Astrocyte (in vitro differentiated cells and primary cell): ENCODE measurements at regions not wholly inside any gene's neighbourhood (a gene's known extent, or its start where the extent isn't known, plus 50 kb on each side); places are given as distances from the start of the nearest gene placed in this dataset.

ENCODE experiments used
- DNase-seq: peaks from one replicate; pipeline ENCODE4 v3.0.0-alpha.2; 2010; ENCODE audit warnings: low read depth
- FAIRE-seq: peaks from 2 replicates; lab custom pipeline; 2011; peaks lifted over from hg19 to GRCh38; lab: Jason Lieb, UNC
- H2AFZ ChIP-seq: 2 replicates; pipeline ENCODE4 v1.6.0; 2012; ENCODE audit warnings: low read depth, low read length, inconsistent platforms
- H3K27ac ChIP-seq: 2 replicates; pipeline ENCODE4 v1.5.1; 2011; ENCODE audit warnings: low read depth, low read length, inconsistent platforms
- H3K27me3 ChIP-seq: 2 replicates; pipeline ENCODE4 v1.6.0; 2011; ENCODE audit warnings: low read length, inconsistent platforms; ENCODE audit not compliant: insufficient read depth
- H3K36me3 ChIP-seq: 2 replicates; pipeline ENCODE4 v1.5.1; 2011; ENCODE audit warnings: low read length, inconsistent platforms; ENCODE audit not compliant: insufficient read depth
- H3K4me1 ChIP-seq: 2 replicates; pipeline ENCODE4 v1.5.1; 2011; ENCODE audit warnings: low read length, inconsistent platforms; ENCODE audit not compliant: insufficient read depth
- H3K4me2 ChIP-seq: 2 replicates; pipeline ENCODE4 v1.6.0; 2012; ENCODE audit warnings: low read length, inconsistent platforms
- H3K4me3 ChIP-seq: 2 replicates; pipeline ENCODE4 v1.5.1; 2011; ENCODE audit warnings: low read depth, mild to moderate bottlenecking, low read length, inconsistent platforms; ENCODE audit not compliant: insufficient read depth
- H3K79me2 ChIP-seq: 2 replicates; pipeline ENCODE4 v1.6.0; 2012; ENCODE audit warnings: mild to moderate bottlenecking, low read length, inconsistent platforms; ENCODE audit not compliant: insufficient read depth
- H3K9ac ChIP-seq: 2 replicates; pipeline ENCODE4 v1.6.0; 2012; ENCODE audit warnings: mild to moderate bottlenecking, low read length, inconsistent platforms
- H3K9me3 ChIP-seq: 2 replicates; pipeline ENCODE4 v1.5.1; 2012; ENCODE audit warnings: low read depth, mild to moderate bottlenecking, low read length, inconsistent platforms; ENCODE audit not compliant: insufficient read depth
- H4K20me1 ChIP-seq: 2 replicates; pipeline ENCODE4 v1.6.0; 2012; ENCODE audit warnings: low read length, inconsistent platforms; ENCODE audit not compliant: insufficient read depth
- H3K27ac Mint-ChIP-seq: one replicate; pipeline ENCODE4 v1.8.0; 2021; ENCODE audit warnings: mild to moderate bottlenecking, mixed read lengths; ENCODE audit not compliant: unreplicated experiment
- H3K27me3 Mint-ChIP-seq: one replicate; pipeline ENCODE4 v1.8.0; 2021; ENCODE audit warnings: low read depth, mixed read lengths; ENCODE audit not compliant: unreplicated experiment
- H3K36me3 Mint-ChIP-seq: one replicate; pipeline ENCODE4 v1.8.0; 2021; ENCODE audit warnings: low read depth, mixed read lengths; ENCODE audit not compliant: unreplicated experiment
- H3K4me1 Mint-ChIP-seq: one replicate; pipeline ENCODE4 v1.8.0; 2021; ENCODE audit warnings: low read depth, mixed read lengths; ENCODE audit not compliant: unreplicated experiment
- H3K4me3 Mint-ChIP-seq: one replicate; pipeline ENCODE4 v1.8.0; 2021; ENCODE audit warnings: mild to moderate bottlenecking, moderate library complexity, mixed read lengths; ENCODE audit not compliant: unreplicated experiment
- H3K9me3 Mint-ChIP-seq: one replicate; pipeline ENCODE4 v1.8.0; 2021; ENCODE audit warnings: mild to moderate bottlenecking, mixed read lengths; ENCODE audit not compliant: unreplicated experiment
- EZH2 ChIP-seq: IDR thresholded peaks from 2 replicates; pipeline ENCODE4 v1.6.1; 2012; ENCODE audit warnings: mild to moderate bottlenecking, low read length, inconsistent platforms; ENCODE audit not compliant: insufficient read depth
- TF ChIP-seq, protein P1 (sequence below): IDR thresholded peaks from 2 replicates; pipeline ENCODE4 v1.5.1; 2011; ENCODE audit warnings: low read depth, mild to moderate bottlenecking, inconsistent platforms, low read length, moderate library complexity; ENCODE audit not compliant: insufficient read depth

DNA sequence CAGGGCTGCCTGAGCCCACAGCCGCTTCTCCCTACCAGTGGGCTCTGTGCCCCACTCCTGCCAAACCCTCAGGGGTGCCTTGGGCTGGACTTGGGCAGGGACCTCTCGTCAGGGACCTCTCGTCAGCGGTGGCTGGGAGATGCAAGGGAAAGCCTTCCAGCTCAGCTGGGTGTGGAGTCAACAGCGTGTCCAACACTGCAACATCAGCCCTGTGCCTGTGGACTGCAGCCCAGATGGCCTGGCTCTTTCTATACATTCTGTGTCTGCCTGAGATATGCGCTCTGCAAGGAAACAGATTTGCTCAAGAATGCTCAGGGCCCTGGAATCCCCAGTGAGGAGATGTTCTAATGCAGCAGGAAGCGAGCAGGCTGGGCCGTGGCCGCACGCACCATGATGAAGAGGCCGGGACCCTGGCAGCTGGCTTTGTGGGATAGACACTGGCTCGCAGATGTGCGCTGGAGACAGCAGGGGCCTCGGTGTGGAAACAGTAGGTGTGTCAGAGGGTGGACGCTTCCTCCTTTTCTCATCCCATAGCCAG is 85.0 kb upstream of the COL5A1 start:
- no peak overlapping the region for H3K4me2 ChIP-seq
- no peak overlapping the region for H2AFZ ChIP-seq
- no peak overlapping the region for H3K9ac ChIP-seq
- no peak for FAIRE-seq
- H3K27ac ChIP-seq = no peak overlapping the region
- no peaks in the 10 kb centered on the region for H4K20me1 ChIP-seq
- H3K27ac Mint-ChIP-seq = no peak overlapping the region
- peaks cover 35% of the 10 kb centered on the region for H3K4me1 ChIP-seq
- peak overlapping the region; percentile 28 for H3K4me3 Mint-ChIP-seq
- no peaks in the 10 kb centered on the region for H3K79me2 ChIP-seq
- DNase-seq = no peak
- H3K27me3 Mint-ChIP-seq = peaks cover 14% of the 10 kb centered on the region
- peaks cover 32% of the 10 kb centered on the region for H3K4me1 Mint-ChIP-seq
- TF ChIP-seq, protein P1, sequence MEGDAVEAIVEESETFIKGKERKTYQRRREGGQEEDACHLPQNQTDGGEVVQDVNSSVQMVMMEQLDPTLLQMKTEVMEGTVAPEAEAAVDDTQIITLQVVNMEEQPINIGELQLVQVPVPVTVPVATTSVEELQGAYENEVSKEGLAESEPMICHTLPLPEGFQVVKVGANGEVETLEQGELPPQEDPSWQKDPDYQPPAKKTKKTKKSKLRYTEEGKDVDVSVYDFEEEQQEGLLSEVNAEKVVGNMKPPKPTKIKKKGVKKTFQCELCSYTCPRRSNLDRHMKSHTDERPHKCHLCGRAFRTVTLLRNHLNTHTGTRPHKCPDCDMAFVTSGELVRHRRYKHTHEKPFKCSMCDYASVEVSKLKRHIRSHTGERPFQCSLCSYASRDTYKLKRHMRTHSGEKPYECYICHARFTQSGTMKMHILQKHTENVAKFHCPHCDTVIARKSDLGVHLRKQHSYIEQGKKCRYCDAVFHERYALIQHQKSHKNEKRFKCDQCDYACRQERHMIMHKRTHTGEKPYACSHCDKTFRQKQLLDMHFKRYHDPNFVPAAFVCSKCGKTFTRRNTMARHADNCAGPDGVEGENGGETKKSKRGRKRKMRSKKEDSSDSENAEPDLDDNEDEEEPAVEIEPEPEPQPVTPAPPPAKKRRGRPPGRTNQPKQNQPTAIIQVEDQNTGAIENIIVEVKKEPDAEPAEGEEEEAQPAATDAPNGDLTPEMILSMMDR = no peak
- no peaks in the 10 kb centered on the region for H3K36me3 ChIP-seq
- no peaks in the 10 kb centered on the region for H3K9me3 ChIP-seq
- H3K4me3 ChIP-seq = no peak overlapping the region
- no peaks in the 10 kb centered on the region for H3K9me3 Mint-ChIP-seq
- no peaks in the 10 kb centered on the region for H3K27me3 ChIP-seq
- H3K36me3 Mint-ChIP-seq = peaks cover 9% of the 10 kb centered on the region

DNA sequence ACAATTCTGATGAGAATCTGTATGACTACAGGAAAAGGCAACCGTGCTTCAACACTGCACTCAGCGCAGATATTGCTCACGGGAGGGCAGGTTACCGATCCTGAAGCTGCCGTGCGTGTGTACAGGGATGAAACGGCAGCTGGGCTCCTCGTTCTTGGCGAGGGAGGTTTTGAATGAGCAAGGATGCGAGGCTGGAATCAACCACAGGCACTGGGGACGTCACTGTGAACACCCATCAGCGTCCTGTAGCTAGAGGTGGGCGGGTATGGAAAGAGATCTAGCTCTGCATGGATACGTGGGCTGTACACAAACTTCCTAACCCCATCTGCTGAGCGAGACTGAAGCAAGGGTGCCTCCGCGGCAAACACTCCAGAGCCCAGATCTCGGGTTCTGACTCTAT is 84.3 kb upstream of the COL5A1 start:
- peaks cover 14% of the 10 kb centered on the region for H3K27me3 Mint-ChIP-seq
- Histone ChIP-seq H2AFZ (no peak overlapping the region), H3K79me2 (no peaks in the 10 kb centered on the region), H3K27me3 (no peaks in the 10 kb centered on the region), H3K4me2 (no peak overlapping the region), H4K20me1 (no peaks in the 10 kb centered on the region), H3K36me3 (no peaks in the 10 kb centered on the region), H3K9me3 (no peaks in the 10 kb centered on the region), H3K27ac (no peak overlapping the region), H3K4me1 (peaks cover 29% of the 10 kb centered on the region), H3K4me3 (no peak overlapping the region), H3K9ac (no peak overlapping the region)
- peaks cover 9% of the 10 kb centered on the region for H3K36me3 Mint-ChIP-seq
- peaks cover 26% of the 10 kb centered on the region for H3K4me1 Mint-ChIP-seq
- no peak overlapping the region for H3K27ac Mint-ChIP-seq
- TF ChIP-seq, protein P1 = no peak
- no peak for TF ChIP-seq EZH2
- H3K9me3 Mint-ChIP-seq = no peaks in the 10 kb centered on the region
- H3K4me3 Mint-ChIP-seq = no peak overlapping the region
- DNase-seq (no peak), FAIRE-seq (no peak)

DNA sequence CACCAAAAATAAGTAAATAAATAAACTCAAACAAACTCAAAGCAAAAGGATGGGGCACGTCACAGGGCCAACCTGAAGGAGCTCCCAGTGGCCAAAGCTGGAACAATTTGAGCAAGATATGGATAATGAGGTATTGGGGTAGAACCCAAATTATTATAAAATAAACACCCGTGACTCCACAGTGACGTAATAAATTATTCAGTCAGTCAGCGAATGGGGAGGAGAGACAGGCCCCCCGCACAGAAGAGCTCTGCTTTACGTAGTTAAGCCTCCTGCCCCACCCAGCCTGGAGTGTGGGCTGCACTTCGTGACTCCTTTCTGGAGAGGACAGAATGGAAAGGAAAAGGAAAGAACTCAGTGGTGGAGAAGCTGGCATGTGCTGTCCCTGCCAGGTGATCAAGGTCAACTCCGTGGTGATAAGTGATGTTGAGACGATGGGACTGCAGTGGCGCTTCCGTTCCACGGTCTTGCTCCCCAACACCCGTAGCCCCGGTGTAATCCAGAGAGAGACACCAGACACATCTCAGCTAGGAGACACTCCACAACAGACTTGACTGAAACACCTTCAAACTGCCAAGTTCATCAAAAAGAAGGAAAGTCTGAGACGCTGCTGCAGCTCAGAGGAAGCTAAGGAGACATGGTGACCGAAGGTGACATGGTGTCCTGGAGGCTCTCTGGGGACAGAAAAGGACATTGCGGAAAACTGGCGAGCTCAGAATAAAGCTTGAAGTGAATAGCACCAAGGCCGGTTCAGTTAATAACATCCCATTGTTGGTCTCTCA is 83.3 kb upstream of the COL5A1 start:
- H3K9ac ChIP-seq = no peak overlapping the region
- peaks cover 5% of the 10 kb centered on the region for H3K9me3 Mint-ChIP-seq
- no peak for TF ChIP-seq EZH2
- TF ChIP-seq, protein P1 = no peak
- H3K27ac Mint-ChIP-seq = no peak overlapping the region
- H3K27me3 Mint-ChIP-seq = peaks cover 14% of the 10 kb centered on the region
- FAIRE-seq = no peak
- no peak overlapping the region for H3K4me3 ChIP-seq
- no peak overlapping the region for H3K4me2 ChIP-seq
- peaks cover 19% of the 10 kb centered on the region for H3K4me1 ChIP-seq
- peaks cover 9% of the 10 kb centered on the region for H3K36me3 Mint-ChIP-seq
- no peaks in the 10 kb centered on the region for H3K27me3 ChIP-seq
- H3K36me3 ChIP-seq = no peaks in the 10 kb centered on the region
- no peaks in the 10 kb centered on the region for H3K79me2 ChIP-seq
- no peak overlapping the region for H3K4me3 Mint-ChIP-seq
- no peaks in the 10 kb centered on the region for H4K20me1 ChIP-seq
- no peak overlapping the region for H3K27ac ChIP-seq
- no peak overlapping the region for H2AFZ ChIP-seq
- no peak for DNase-seq
- peaks cover 23% of the 10 kb centered on the region for H3K4me1 Mint-ChIP-seq
- no peaks in the 10 kb centered on the region for H3K9me3 ChIP-seq
